Left ventricle myocardium inferior (tissue), 1 donor: ENCODE measurements at regions not wholly inside any gene's neighbourhood (a gene's known extent, or its start where the extent isn't known, plus 50 kb on each side); places are given as distances from the start of the nearest gene placed in this dataset.

ENCODE experiments used
- DNase-seq: peaks from one replicate; pipeline ENCODE4 v3.0.0-alpha.2; 2020
- H3K27ac ChIP-seq: fragments of 200-600 bp; replicated peaks from 2 replicates; pipeline ENCODE4 v1.8.0; 2021
- H3K27me3 ChIP-seq: fragments of 200-600 bp; 2 replicates; pipeline ENCODE4 v1.8.0; 2021; ENCODE audit warnings: low read depth
- H3K36me3 ChIP-seq: fragments of 200-600 bp; 2 replicates; pipeline ENCODE4 v1.8.0; 2021
- H3K4me1 ChIP-seq: fragments of 200-600 bp; 2 replicates; pipeline ENCODE4 v1.8.0; 2021
- H3K4me3 ChIP-seq: fragments of 200-600 bp; 2 replicates; pipeline ENCODE4 v1.8.0; 2021; ENCODE audit warnings: mild to moderate bottlenecking, moderate library complexity
- H3K9me3 ChIP-seq: fragments of 200-600 bp; replicated peaks from 2 replicates; pipeline ENCODE4 v1.8.0; 2021
- intact Hi-C: fragments of 100-400 bp; cut with micrococcal nuclease; formaldehyde crosslinking; loops from one replicate; pipeline ENCODE4 v1.11.0; 2022
- TF ChIP-seq, protein P1 (sequence below): fragments of 200-600 bp; IDR thresholded peaks from 2 replicates; pipeline ENCODE4 v1.8.0; 2021; ENCODE audit warnings: antibody characterized with exemption, mild to moderate bottlenecking, borderline replicate concordance
- donor health status: DM: no; HTN: yes; CAD: no; lungs with severe emphysema.

DNA sequence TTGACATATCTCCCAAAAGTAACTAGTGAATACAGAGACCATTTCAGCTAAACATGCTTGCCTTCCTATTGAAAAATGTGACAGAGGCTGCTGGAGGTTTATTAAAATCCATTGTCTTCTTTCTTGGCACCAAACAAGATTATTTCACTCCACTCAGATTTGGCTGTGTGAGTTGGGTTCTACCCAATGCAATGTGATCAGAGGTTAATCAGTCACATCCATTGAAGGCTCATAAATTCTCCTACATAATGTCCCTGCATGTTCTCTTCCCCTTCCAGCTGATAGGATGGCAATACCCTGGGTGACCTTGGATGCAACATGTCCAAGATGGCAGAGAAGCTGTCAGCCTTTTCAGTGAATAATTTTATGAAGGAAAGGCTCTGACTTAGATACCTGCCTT, 54.5 kb downstream of the TKTL2 start:
- Histone ChIP-seq H3K4me3 (no peak overlapping the region), H3K27me3 (no peaks in the 10 kb centered on the region), H3K9me3 (no peaks in the 10 kb centered on the region), H3K4me1 (no peaks in the 10 kb centered on the region), H3K27ac (no peak overlapping the region), H3K36me3 (no peaks in the 10 kb centered on the region)
- no peak for DNase-seq
- intact Hi-C loops = no loop called here
- TF ChIP-seq, protein P1, sequence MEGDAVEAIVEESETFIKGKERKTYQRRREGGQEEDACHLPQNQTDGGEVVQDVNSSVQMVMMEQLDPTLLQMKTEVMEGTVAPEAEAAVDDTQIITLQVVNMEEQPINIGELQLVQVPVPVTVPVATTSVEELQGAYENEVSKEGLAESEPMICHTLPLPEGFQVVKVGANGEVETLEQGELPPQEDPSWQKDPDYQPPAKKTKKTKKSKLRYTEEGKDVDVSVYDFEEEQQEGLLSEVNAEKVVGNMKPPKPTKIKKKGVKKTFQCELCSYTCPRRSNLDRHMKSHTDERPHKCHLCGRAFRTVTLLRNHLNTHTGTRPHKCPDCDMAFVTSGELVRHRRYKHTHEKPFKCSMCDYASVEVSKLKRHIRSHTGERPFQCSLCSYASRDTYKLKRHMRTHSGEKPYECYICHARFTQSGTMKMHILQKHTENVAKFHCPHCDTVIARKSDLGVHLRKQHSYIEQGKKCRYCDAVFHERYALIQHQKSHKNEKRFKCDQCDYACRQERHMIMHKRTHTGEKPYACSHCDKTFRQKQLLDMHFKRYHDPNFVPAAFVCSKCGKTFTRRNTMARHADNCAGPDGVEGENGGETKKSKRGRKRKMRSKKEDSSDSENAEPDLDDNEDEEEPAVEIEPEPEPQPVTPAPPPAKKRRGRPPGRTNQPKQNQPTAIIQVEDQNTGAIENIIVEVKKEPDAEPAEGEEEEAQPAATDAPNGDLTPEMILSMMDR = no peak

- no peaks in the 10 kb centered on the region for H3K9me3 ChIP-seq
- DNase-seq = no peak
- H3K27ac ChIP-seq = no peak overlapping the region
- H3K4me3 ChIP-seq = no peak overlapping the region
- no peaks in the 10 kb centered on the region for H3K27me3 ChIP-seq
- intact Hi-C loops = no loop called here
- TF ChIP-seq, protein P1 = no peak
- no peaks in the 10 kb centered on the region for H3K4me1 ChIP-seq
- no peaks in the 10 kb centered on the region for H3K36me3 ChIP-seq
Measured at GRCh38 chr4:163415668-163416067, 57.9 kb downstream of the TKTL2 start.

- no peak for DNase-seq
- Histone ChIP-seq H3K36me3 (no peaks in the 10 kb centered on the region), H3K4me1 (no peaks in the 10 kb centered on the region), H3K4me3 (no peak overlapping the region), H3K9me3 (no peaks in the 10 kb centered on the region), H3K27me3 (no peaks in the 10 kb centered on the region), H3K27ac (no peak overlapping the region)
- TF ChIP-seq, protein P1 = no peak
- intact Hi-C loops = no loop called here
Measured at GRCh38 chr4:163414275-163414674, 59.3 kb downstream of the TKTL2 start.

- no peak for DNase-seq
- TF ChIP-seq, protein P1 = no peak
- intact Hi-C loops = no loop called here
- H3K4me3 ChIP-seq = peak overlapping the region; percentile 32
- H3K27me3 ChIP-seq = no peaks in the 10 kb centered on the region
- no peaks in the 10 kb centered on the region for H3K4me1 ChIP-seq
- H3K36me3 ChIP-seq = no peaks in the 10 kb centered on the region
- H3K9me3 ChIP-seq = peaks cover 7% of the 10 kb centered on the region
- no peak overlapping the region for H3K27ac ChIP-seq
Measured at GRCh38 chr4:163404580-163404979, 60.9 kb downstream of the NPY5R start.

- DNase-seq = no peak
- TF ChIP-seq, protein P1 = no peak
- Histone ChIP-seq H3K36me3 (no peaks in the 10 kb centered on the region), H3K4me1 (no peaks in the 10 kb centered on the region), H3K9me3 (peaks cover 6% of the 10 kb centered on the region), H3K27ac (no peak overlapping the region), H3K27me3 (no peaks in the 10 kb centered on the region), H3K4me3 (peak overlapping the region; percentile 32)
- intact Hi-C loops = no loop called here
Measured at GRCh38 chr4:163404080-163404479, 60.4 kb downstream of the NPY5R start.
